SU-DHL-6 (cell line): ENCODE measurements at regions not wholly inside any gene's neighbourhood (a gene's known extent, or its start where the extent isn't known, plus 50 kb on each side); places are given as distances from the start of the nearest gene placed in this dataset.

ENCODE experiments used
- CTCF ChIP-seq: fragments of 200-600 bp; sonication (generic); IDR thresholded peaks from one replicate; pipeline ENCODE4 v1.5.1; 2017; ENCODE audit warnings: antibody characterized with exemption, mild to moderate bottlenecking, low read length, moderate library complexity; ENCODE audit not compliant: insufficient read depth, poor library complexity, severe bottlenecking
- EZH2phosphoT487 ChIP-seq: fragments of 200-600 bp; sonication (generic), shearing (Covaris generic); conservative IDR thresholded peaks from 2 replicates; pipeline ENCODE4 v1.6.1; 2018; ENCODE audit warnings: mild to moderate bottlenecking, antibody characterized with exemption, low read length, moderate library complexity, mixed read lengths

GRCh38 chr10:3357737-3358136 lies 185.2 kb upstream of the PITRM1 start:
- TF ChIP-seq CTCF, result no peak
- TF ChIP-seq EZH2phosphoT487, result no peak
